ENCODE measurements at regions not wholly inside any gene's neighbourhood (a gene's known extent, or its start where the extent isn't known, plus 50 kb on each side); places are given as distances from the start of the nearest gene placed in this dataset.

- DNase-seq (ENCODE audit: low read depth): no peak
- no peak for TF ChIP-seq CTCF (IDR thresholded peaks at IDR 0.05; ENCODE audit: control insufficient read depth, insufficient read depth, low read depth, low read length, missing control alignments)
- H3K4me3 ChIP-seq (ENCODE audit: control insufficient read depth, low read depth, low read length): no peak overlapping the region
Observed at GRCh38 chr6:154891901-154892300, 103.2 kb upstream of the TIAM2 start.

GRCh38 chr6:154893917-154894316, 101.2 kb upstream of the TIAM2 start:
- no peak for TF ChIP-seq CTCF (IDR thresholded peaks at IDR 0.05; ENCODE audit: control insufficient read depth, insufficient read depth, low read depth, low read length, missing control alignments)
- H3K4me3 ChIP-seq (ENCODE audit: control insufficient read depth, low read depth, low read length): no peak overlapping the region
- DNase-seq (ENCODE audit: low read depth): no peak

DNA sequence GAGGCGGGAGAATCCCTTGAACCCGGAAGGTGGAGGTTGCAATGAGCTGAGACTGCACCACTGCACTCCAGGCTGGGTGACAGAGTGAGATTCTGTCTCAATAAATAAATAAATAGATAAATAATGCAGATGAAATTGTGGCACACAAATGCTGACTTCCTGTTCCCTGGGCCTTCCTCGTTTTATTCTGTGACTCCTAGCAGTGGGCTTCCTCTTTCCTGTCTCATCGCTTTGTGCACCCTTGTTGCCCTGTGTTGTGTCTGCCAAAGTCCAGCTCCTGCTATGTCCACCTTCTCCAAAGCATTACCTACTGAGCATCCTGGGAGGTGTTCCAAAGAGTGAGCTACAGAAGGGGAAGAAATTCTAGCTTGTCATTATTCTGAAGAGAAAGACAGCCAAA, 100.2 kb upstream of the TIAM2 start:
- no peak for DNase-seq (ENCODE audit: low read depth)
- TF ChIP-seq CTCF (IDR thresholded peaks at IDR 0.05; ENCODE audit: control insufficient read depth, insufficient read depth, low read depth, low read length, missing control alignments): no peak
- no peak overlapping the region for H3K4me3 ChIP-seq (ENCODE audit: control insufficient read depth, low read depth, low read length)

GRCh38 chr6:154895841-154896240, 99.3 kb upstream of the TIAM2 start:
- H3K4me3 ChIP-seq (ENCODE audit: control insufficient read depth, low read depth, low read length): no peak overlapping the region
- DNase-seq (ENCODE audit: low read depth): no peak
- no peak for TF ChIP-seq CTCF (IDR thresholded peaks at IDR 0.05; ENCODE audit: control insufficient read depth, insufficient read depth, low read depth, low read length, missing control alignments)

- DNase-seq (ENCODE audit: low read depth): no peak
- no peak overlapping the region for H3K4me3 ChIP-seq (ENCODE audit: control insufficient read depth, low read depth, low read length)
- TF ChIP-seq CTCF (IDR thresholded peaks at IDR 0.05; ENCODE audit: control insufficient read depth, insufficient read depth, low read depth, low read length, missing control alignments): no peak
Observed at GRCh38 chr6:154898821-154899220, 96.3 kb upstream of the TIAM2 start.

GRCh38 chr6:154899824-154900463, 95.2 kb upstream of the TIAM2 start:
- no peak for DNase-seq (ENCODE audit: low read depth)
- TF ChIP-seq CTCF (IDR thresholded peaks at IDR 0.05; ENCODE audit: control insufficient read depth, insufficient read depth, low read depth, low read length, missing control alignments): no peak
- H3K4me3 ChIP-seq (ENCODE audit: control insufficient read depth, low read depth, low read length): no peak overlapping the region
